RKO (cell line): ENCODE measurements at regions not wholly inside any gene's neighbourhood (a gene's known extent, or its start where the extent isn't known, plus 50 kb on each side); places are given as distances from the start of the nearest gene placed in this dataset.
"Not testable (repeated sequence)": the region's sequence is repeated elsewhere in the genome, so short reads cannot be mapped to it uniquely, and the experiment has no call there.

Source experiments
- DNase-seq: peaks from one replicate; pipeline ENCODE4 v3.0.0-alpha.2; 2016; ENCODE audit warnings: low spot score

GRCh38 chr2:111448796-111449195 is 328.1 kb downstream of the BCL2L11 start:
- not testable (repeated sequence) for DNase-seq

GRCh38 chr2:111450526-111450925 is 329.8 kb downstream of the BCL2L11 start:
- DNase-seq = not testable (repeated sequence)

- not testable (repeated sequence) for DNase-seq
Observed at GRCh38 chr2:111451692-111452199, 331.0 kb downstream of the BCL2L11 start.

GRCh38 chr2:111452208-111452607 is 331.5 kb downstream of the BCL2L11 start:
- DNase-seq = not testable (repeated sequence)

- DNase-seq = not testable (repeated sequence)
Observed at GRCh38 chr2:111453308-111453707, 332.6 kb downstream of the BCL2L11 start.

- DNase-seq = not testable (repeated sequence)
Observed at GRCh38 chr2:111453816-111454215, 333.1 kb downstream of the BCL2L11 start.

GRCh38 chr2:111454404-111454803 is 333.7 kb downstream of the BCL2L11 start:
- DNase-seq = not testable (repeated sequence)

- not testable (repeated sequence) for DNase-seq
Observed at GRCh38 chr2:111455016-111456015, 334.6 kb downstream of the BCL2L11 start.

- DNase-seq = not testable (repeated sequence)
Observed at GRCh38 chr2:111457191-111457590, 336.5 kb downstream of the BCL2L11 start.

GRCh38 chr2:111460901-111461300 is 340.2 kb downstream of the BCL2L11 start:
- DNase-seq = not testable (repeated sequence)

- not testable (repeated sequence) for DNase-seq
Observed at GRCh38 chr2:111461831-111462230, 341.1 kb downstream of the BCL2L11 start.

GRCh38 chr2:111462572-111462971 is 341.9 kb downstream of the BCL2L11 start:
- DNase-seq = not testable (repeated sequence)

- DNase-seq = not testable (repeated sequence)
Observed at GRCh38 chr2:111463238-111463848, 342.6 kb downstream of the BCL2L11 start.

- DNase-seq = not testable (repeated sequence)
Observed at GRCh38 chr2:111463956-111464355, 343.2 kb downstream of the BCL2L11 start.

GRCh38 chr2:111464367-111464766 is 343.7 kb downstream of the BCL2L11 start:
- not testable (repeated sequence) for DNase-seq

GRCh38 chr2:111465521-111465920 is 344.8 kb downstream of the BCL2L11 start:
- DNase-seq = not testable (repeated sequence)

GRCh38 chr2:111466744-111467143 is 346.0 kb downstream of the BCL2L11 start:
- not testable (repeated sequence) for DNase-seq

GRCh38 chr2:111470924-111471323 is 350.2 kb downstream of the BCL2L11 start:
- DNase-seq = not testable (repeated sequence)

GRCh38 chr2:111471791-111472530 is 351.2 kb downstream of the BCL2L11 start:
- not testable (repeated sequence) for DNase-seq

- DNase-seq = not testable (repeated sequence)
Observed at GRCh38 chr2:111472844-111473403, 352.2 kb downstream of the BCL2L11 start.

- DNase-seq = not testable (repeated sequence)
Observed at GRCh38 chr2:111473522-111473921, 352.8 kb downstream of the BCL2L11 start.
